ENCODE measurements at regions not wholly inside any gene's neighbourhood (a gene's known extent, or its start where the extent isn't known, plus 50 kb on each side); places are given as distances from the start of the nearest gene placed in this dataset.

- TF ChIP-seq OVOL3 (tag by site-specific recombination; IDR thresholded peaks at IDR 0.05), result no peak
- no peak for TF ChIP-seq ZNF704 (tag by site-specific recombination; IDR thresholded peaks at IDR 0.05)
- no peak for TF ChIP-seq ZNF621 (tag by site-specific recombination; IDR thresholded peaks at IDR 0.05)
- TF ChIP-seq PRDM1 (tag by site-specific recombination; IDR thresholded peaks at IDR 0.05), result peak; percentile 36; the same call in 1 of the 2 replicates
Observed at GRCh38 chr12:59149995-59150642, 229.8 kb upstream of the LRIG3 start (continued).

GRCh38 chr12:59147791-59148190, 227.5 kb upstream of the LRIG3 start:
- Histone ChIP-seq H3K4me3 (ENCODE audit: low read depth, low read length) (no peak overlapping the region), H3K27ac (ENCODE audit: extremely low read depth, low read depth, low read length) (no peak overlapping the region), H3K4me1 (ENCODE audit: control insufficient read depth, insufficient read depth, low read length) (no peaks in the 10 kb centered on the region), H3K36me3 (ENCODE audit: control insufficient read depth in 2 of 2, insufficient read depth in 1 of 2, low read length in 2 of 2) (no peaks in the 10 kb centered on the region), H3K9me3 (ENCODE audit: control insufficient read depth, insufficient read depth, low read depth, low read length) (no peaks in the 10 kb centered on the region)
- ChIA-PET CTCF (no interaction called here), POLR2A (no interaction called here)
- TF ChIP-seq BCL11A (tag by site-specific recombination; IDR thresholded peaks at IDR 0.05; ENCODE audit: low read depth), result no peak

- Histone ChIP-seq H3K27ac (ENCODE audit: extremely low read depth, low read depth, low read length) (no peak overlapping the region), H3K9me3 (ENCODE audit: control insufficient read depth, insufficient read depth, low read depth, low read length) (no peaks in the 10 kb centered on the region), H3K4me3 (ENCODE audit: low read depth, low read length) (no peak overlapping the region), H3K36me3 (ENCODE audit: control insufficient read depth in 2 of 2, insufficient read depth in 1 of 2, low read length in 2 of 2) (no peaks in the 10 kb centered on the region), H3K4me1 (ENCODE audit: control insufficient read depth, insufficient read depth, low read length) (no peaks in the 10 kb centered on the region)
- ChIA-PET POLR2A (no interaction called here), CTCF (interaction anchor here (0.5 to 2.6 kb wide), 10 partner anchors 8 to 992 kb away, joined by 3 to 11 read pairs (median 4); no protein-coding TSS in a partner anchor)
- TF ChIP-seq ZFP69B (tag by site-specific recombination; IDR thresholded peaks at IDR 0.05) (no peak), ZBTB20 (tag by site-specific recombination; IDR thresholded peaks at IDR 0.05) (no peak), ZNF18 (tag by site-specific recombination; IDR thresholded peaks at IDR 0.05) (no peak), ZXDB (tag by site-specific recombination; IDR thresholded peaks at IDR 0.05) (no peak), ZFHX2 (tag by site-specific recombination; conservative IDR thresholded peaks at IDR 0.05) (no peak), ZNF311 (tag by site-specific recombination; IDR thresholded peaks at IDR 0.05; ENCODE audit: borderline replicate concordance) (no peak)
Observed at GRCh38 chr12:59142183-59142790, 222.0 kb upstream of the LRIG3 start.

- no peaks in the 10 kb centered on the region for H3K9me3 ChIP-seq (ENCODE audit: control insufficient read depth, insufficient read depth, low read depth, low read length)
- POLR2A ChIA-PET, result no interaction called here
- no peak overlapping the region for H3K4me3 ChIP-seq (ENCODE audit: low read depth, low read length)
- H3K27ac ChIP-seq (ENCODE audit: extremely low read depth, low read depth, low read length), result no peak overlapping the region
- H3K36me3 ChIP-seq (ENCODE audit: control insufficient read depth in 2 of 2, insufficient read depth in 1 of 2, low read length in 2 of 2), result no peaks in the 10 kb centered on the region
- TF ChIP-seq REPIN1 (tag by site-specific recombination; IDR thresholded peaks at IDR 0.05; ENCODE audit: low read depth) (no peak), ZSCAN5A (tag by site-specific recombination; IDR thresholded peaks at IDR 0.05) (no peak), ZNF610 (tag by site-specific recombination; IDR thresholded peaks at IDR 0.05; ENCODE audit: borderline replicate concordance) (no peak), ZNF2 (tag by site-specific recombination; IDR thresholded peaks at IDR 0.05) (no peak), ZNF585B (tag by site-specific recombination; IDR thresholded peaks at IDR 0.05) (peak; percentile 60), PATZ1 (tag by site-specific recombination; IDR thresholded peaks at IDR 0.05) (no peak), ZNF639 (tag by site-specific recombination; IDR thresholded peaks at IDR 0.05) (no peak)
- CTCF ChIA-PET, result no interaction called here
- H3K4me1 ChIP-seq (ENCODE audit: control insufficient read depth, insufficient read depth, low read length), result no peaks in the 10 kb centered on the region
Observed at GRCh38 chr12:59134750-59135149, 214.4 kb upstream of the LRIG3 start.
